AG08396 (cell line): ENCODE measurements at regions not wholly inside any gene's neighbourhood (a gene's known extent, or its start where the extent isn't known, plus 50 kb on each side); places are given as distances from the start of the nearest gene placed in this dataset.

ENCODE experiments used
- DNase-seq: peaks from one replicate; pipeline ENCODE4 v3.0.0; 2012; ENCODE audit warnings: low spot score, mixed read lengths

DNA sequence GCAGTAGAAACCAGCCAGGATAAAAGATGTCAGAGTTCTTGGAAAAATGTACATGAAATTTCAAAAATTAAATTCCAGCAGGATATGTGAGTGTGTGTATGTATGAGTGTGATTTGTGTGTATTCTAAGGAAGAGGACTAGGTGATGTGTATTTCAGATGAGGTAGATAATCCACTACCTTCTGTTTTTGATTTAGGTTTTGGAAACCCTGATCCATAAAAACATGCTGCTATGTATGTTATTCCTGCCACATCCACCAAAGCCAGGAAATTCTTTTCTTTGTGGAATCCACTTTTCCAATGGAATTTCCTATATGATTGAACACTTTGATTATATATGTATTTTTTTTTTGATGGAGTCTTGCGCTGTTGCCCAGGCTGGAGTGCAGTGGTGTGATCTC is 276.9 kb downstream of the UQCRFS1 start:
- no peak for DNase-seq

- DNase-seq, result peak; percentile 27
These were observed 278.3 kb downstream of the UQCRFS1 start for GRCh38 chr19:28934631-28935030.

DNA sequence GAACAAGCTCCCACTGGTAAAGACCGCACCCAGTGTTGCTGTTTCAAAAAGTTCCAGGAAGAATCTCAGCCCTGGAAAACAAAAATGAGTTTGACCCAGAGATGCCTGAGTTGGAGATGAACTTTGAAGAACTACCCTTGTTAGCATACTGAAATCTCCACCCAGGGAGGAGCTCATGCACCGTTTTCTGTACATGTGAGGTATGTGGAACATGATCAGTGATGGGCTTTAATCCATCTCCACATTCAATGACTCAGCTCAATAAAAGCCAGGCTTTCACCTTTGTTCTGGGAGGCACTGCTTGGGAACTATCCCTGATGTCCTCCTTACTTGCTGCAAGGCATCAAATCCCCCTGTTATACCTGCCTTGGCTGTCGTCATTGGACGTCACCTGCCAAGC is 279.9 kb downstream of the UQCRFS1 start:
- DNase-seq, result no peak

- no peak for DNase-seq
These were observed 280.5 kb downstream of the UQCRFS1 start for GRCh38 chr19:28932446-28932845.

DNA sequence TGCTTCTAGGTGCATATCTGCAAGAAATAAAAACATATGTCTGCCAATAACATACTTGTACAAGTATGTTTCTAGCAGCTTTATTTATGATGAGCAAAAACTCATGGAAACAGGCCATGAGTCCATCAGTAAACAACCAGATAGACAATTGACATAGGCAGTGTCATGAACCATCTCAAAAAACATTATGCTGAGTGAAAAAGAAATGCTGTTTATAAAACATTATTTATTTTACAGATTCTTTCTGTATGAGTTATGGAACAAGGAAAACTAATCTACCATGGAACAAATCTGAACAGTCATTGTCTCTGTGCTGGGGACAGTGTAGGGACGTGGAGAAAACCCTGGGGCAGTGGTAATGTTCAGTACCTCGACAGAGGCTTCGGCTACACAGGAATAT is 283.9 kb downstream of the UQCRFS1 start:
- DNase-seq, result peak; percentile 42

GRCh38 chr19:28927456-28927855 is 285.5 kb downstream of the UQCRFS1 start:
- DNase-seq, result no peak

DNA sequence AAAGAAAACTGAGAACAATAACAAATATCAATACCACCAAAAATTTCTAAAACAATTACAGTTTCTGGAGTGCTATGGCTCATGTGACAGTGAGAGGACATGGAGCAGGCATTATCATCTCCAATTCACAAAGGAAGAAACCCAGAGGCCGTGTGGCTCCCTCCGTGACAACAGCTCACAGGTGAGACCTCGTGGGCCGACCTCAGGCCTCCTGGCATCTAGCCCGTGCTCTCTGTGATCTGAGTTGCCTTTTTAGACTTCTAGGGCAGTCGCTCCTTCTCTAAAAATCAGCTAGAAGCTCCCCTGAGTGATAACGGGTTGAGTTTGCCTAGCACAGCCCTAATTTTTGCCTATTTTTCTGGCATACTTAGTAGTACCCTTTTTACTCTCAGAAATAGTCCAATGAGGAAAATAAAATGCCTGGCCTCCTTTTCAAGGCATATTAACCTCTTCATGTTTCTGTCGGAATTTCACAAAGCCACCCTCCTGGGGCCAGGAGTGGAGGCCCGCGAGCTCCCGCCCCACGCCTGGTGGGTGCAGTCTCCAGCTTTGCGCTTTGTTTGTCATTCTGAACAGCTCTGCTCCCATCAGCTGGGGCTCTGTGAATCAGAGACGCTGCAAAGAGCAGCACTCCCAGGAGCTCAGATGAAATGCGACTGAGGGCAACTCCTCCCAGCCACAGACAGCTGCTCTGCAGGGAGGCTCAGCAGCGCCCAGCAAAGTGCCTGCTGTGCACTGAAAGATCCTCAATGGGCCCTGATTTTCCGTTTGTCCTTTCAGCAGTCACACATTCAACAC is 292.5 kb downstream of the UQCRFS1 start:
- no peak for DNase-seq

- no peak for DNase-seq
These were observed 295.3 kb downstream of the UQCRFS1 start for GRCh38 chr19:28917621-28918020.

DNA sequence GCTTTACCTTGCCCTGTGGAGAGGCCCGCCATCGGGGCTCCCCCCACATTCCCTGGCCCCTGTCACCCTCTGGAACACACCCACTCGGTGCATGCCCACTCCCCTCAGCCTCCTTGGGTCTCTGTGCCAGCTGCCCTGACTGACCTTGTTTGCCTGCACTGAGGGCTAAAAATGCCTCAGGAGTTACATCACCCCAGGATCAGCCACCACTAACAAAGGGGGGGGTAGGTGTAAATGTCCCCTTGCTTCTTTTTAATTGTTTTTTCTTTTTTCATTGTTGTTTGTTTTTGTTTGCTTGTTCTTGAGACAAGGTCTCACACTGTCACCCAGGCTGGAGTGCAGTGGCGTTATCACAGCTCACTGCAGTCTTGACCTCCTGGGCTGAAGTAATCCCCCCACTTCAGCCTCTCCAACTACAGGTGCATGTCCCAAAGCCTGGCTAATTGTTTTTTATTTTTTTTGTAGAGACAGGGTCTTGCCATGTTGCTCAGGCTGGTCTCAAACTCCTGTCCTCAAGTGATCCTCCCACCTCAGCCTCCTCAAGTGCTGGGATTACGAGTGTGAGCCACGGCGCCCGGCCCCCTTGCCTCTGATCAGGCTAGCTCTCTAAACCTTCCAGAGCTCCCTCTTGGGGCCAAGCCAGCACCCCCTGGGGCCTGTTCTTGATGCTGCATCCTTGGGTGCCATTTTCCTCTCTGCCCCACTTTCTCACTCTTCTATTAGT is 297.1 kb downstream of the UQCRFS1 start:
- no peak for DNase-seq

GRCh38 chr19:28915202-28915601 is 297.7 kb downstream of the UQCRFS1 start:
- no peak for DNase-seq

DNA sequence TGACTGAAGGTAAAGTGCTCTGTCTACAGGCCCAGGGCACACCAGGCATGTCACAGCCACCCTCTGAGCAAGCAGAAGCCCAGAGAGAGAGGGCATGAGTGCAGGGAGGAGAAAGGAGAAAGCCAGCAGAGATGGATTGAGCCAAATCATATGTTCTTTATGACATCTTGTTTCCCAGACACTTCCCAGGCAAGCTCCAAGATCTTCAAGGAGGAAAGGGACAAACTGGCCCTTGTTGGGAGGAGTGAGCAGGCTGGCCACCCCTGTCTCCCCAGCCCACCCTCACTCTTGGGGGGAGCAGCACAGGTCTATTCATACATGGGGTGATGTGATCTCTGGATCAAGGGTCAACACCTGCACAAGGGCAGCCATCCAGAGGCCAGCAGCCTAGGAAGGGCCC is 298.8 kb downstream of the UQCRFS1 start:
- DNase-seq, result no peak

GRCh38 chr19:28913626-28914025 is 299.3 kb downstream of the UQCRFS1 start:
- DNase-seq, result no peak

DNA sequence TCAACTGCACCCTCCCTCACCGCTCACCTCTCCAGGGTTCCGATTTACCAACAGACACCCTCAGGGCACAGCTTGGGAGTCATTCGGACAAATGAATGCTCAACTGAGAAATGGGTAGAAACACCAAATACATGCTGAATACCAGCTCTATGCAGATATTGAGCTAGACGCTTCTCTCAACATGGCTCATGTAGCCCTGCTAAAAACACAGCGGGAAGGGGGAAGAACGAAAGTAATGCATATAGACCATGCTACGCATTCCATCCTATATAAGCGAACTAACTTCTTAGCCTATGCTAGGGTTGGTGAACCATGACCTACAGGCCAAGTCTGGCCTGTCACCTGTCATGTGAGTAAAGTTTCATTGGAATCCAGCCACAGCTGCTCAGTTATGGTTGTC is 304.0 kb downstream of the UQCRFS1 start:
- no peak for DNase-seq

DNA sequence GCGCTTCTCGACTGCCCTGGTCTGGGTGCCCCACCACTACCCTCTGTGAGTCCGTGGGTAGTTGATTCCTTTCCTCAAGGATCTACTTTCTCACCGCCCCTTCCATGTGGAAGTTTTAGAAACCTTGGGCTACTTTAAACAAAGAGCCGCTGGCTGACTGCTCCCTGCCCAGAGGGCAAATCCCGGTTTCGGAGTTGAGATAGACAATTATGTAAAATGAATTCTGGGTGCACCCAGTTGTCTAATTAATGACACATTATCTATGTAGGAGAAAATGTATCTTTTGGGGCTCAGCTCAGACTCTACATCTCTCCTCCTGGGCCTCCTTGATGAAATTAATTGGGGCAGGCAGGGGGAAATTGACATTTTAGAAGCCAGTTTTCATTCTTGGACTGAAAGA is 305.4 kb downstream of the UQCRFS1 start:
- DNase-seq, result no peak

DNA sequence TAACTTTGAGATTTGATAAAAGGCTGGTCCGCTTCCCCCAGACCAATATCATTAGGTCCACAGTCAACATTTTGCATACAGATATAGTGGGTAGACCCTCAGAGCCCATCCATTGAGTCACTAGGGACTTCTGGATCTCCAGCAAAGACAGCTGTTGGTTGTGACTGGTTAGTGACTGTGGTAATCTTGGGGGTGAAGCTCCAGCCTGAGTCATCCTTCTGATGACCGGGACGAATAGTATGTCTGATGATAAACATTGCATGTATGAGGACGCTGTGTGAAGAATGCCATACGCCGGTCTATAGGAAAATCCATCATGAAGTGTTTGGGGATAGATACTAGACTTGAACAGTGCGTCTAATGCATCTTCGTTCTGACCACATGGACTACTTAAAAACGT is 307.0 kb downstream of the UQCRFS1 start:
- DNase-seq, result peak; percentile 74

DNA sequence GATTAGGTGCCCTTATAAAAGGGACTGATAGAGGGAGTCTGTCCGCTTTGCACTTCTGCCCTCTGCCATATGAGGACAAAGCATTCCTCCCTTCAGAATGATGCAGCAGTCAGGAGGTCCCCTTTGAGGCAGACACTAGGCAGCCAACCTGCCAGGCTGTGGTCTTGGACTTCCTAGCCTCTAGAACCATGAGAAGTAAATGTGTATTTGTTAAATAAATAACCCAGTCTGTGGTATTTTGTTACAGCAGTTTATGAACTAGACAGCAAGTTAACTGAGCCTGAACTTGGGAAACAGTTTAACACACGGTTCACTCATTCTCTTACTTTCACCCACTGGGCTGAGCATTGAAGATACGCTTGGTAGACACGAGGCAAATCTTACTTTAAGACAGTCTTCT is 313.2 kb downstream of the UQCRFS1 start:
- DNase-seq, result no peak

DNA sequence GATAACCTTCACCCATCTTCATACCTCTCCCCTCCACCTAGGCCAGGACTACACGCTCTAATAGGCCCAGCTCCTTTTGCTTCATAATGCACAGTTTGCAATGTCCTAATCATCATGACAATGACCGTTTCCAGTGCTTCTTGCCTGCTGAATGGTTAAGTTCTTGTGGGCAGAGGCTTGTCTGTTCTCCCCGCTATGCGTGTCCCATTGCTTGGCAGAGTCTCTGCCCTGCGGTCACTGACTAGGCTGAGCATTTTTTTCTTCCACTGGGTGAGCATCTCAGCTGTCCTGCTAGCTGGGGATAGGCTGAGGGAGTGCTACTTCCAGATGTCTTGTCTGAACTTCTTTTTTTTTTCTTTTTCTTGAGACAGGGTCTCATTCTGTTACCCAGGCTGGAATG is 314.7 kb downstream of the UQCRFS1 start:
- no peak for DNase-seq

- DNase-seq, result no peak
These were observed 322.8 kb downstream of the UQCRFS1 start for GRCh38 chr19:28889941-28890670.

- no peak for DNase-seq
These were observed 324.9 kb downstream of the UQCRFS1 start for GRCh38 chr19:28887920-28888618.

- no peak for DNase-seq
These were observed 326.2 kb downstream of the UQCRFS1 start for GRCh38 chr19:28886708-28887107.

GRCh38 chr19:28885965-28886364 is 327.0 kb downstream of the UQCRFS1 start:
- no peak for DNase-seq

DNA sequence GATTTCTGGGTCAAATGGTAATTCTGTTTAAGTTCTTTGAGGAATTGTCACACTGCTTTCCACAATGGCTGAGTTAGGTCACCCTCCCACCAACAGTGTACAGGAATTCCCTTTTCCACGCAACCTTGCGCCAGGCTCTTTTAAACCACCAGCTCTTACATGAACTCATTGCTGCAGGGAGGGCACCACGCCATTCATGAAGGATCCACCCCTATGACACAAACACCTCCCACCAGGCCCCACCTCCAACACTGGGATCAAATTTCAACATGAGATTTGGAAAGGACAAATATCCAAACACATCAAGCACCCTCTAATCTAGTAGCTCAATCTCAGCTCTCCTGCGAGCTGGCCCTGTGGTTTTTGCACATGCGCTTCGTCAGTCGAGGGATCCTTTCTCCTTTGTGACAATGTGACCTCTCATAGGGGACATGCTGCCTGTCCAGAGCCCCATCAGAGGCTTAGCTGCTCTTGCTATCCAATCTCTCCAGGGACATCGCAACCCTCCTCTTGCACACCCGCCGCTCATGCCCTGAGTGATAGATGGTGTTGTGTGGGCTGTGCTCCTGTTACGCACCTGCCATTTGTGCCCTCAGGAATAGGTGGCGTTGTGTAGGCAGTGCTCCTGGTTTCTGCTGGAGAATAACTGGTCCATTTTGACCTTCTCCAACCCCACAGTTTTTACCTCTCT is 328.0 kb downstream of the UQCRFS1 start:
- DNase-seq, result no peak
